GM12878 (cell line): ENCODE measurements at regions not wholly inside any gene's neighbourhood (a gene's known extent, or its start where the extent isn't known, plus 50 kb on each side); places are given as distances from the start of the nearest gene placed in this dataset.

Experiments used
- ATAC-seq: fragments of 200-7000 bp; cut with Tn5 transposase; 3 replicates; pipeline ENCODE4 v1.9.1; 2020; ENCODE audit warnings: mild to moderate bottlenecking, moderate library complexity
- BruUV-seq: library from RNA; stranded (reverse); fragments of 400-500 nt; replicated peaks from 2 replicates; lab custom pipeline; 2021; lab: Mats Ljungman, UMichigan
- CTCF ChIA-PET: fragments of 300-600 bp; sonication (Branson Sonifier 250); formaldehyde crosslinking; extraction: SDS; loops from one replicate; lab custom pipeline; 2021; ENCODE audit warnings: inconsistent platforms; lab: Yijun Ruan, JAX
- POLR2A ChIA-PET: fragments of 350-600 bp; formaldehyde crosslinking; extraction: SDS; loops from one replicate; lab custom pipeline; 2021; ENCODE audit warnings: inconsistent platforms; lab: Charles Lee
- RAD21 ChIA-PET: fragments of 300-600 bp; sonication (Branson Sonifier 250); formaldehyde crosslinking; loops from one replicate; lab custom pipeline; 2023; ENCODE audit warnings: antibody characterized with exemption; ENCODE audit not compliant: unreplicated experiment; lab: Charles Lee
- SMC1A ChIA-PET: fragments of 300-600 bp; sonication (Branson Sonifier 250); formaldehyde crosslinking; loops from one replicate; lab custom pipeline; 2023; ENCODE audit not compliant: unreplicated experiment, uncharacterized antibody; lab: Charles Lee
- DNase-seq: peaks from one replicate; pipeline ENCODE4 v3.0.0-alpha.2; 2011; ENCODE audit warnings: low read depth, low spot score
- FAIRE-seq: peaks from 3 replicates; lab custom pipeline; 2011; peaks lifted over from hg19 to GRCh38; lab: Jason Lieb, UNC
- H2AFZ ChIP-seq: 2 replicates; pipeline ENCODE4 v1.6.0; 2011; ENCODE audit warnings: low read depth, low read length, control low read depth; ENCODE audit not compliant: control insufficient read depth
- H3K27ac ChIP-seq: 2 replicates; pipeline ENCODE4 v1.5.1; 2011; ENCODE audit warnings: control low read depth; ENCODE audit not compliant: control insufficient read depth, insufficient read depth
- H3K27me3 ChIP-seq, 2 experiments: replicated peaks in 1 of 2; 2 replicates each; pipeline versions ENCODE4 v1.6.0 to v1.6.1; 2011; ENCODE audit warnings: low read length in 1 of 2; ENCODE audit not compliant: control insufficient read depth in 2 of 2, insufficient read depth in 2 of 2
- H3K36me3 ChIP-seq, 2 experiments: 2 replicates each; pipeline ENCODE4 v1.5.1; 2011; ENCODE audit warnings: low read length in 1 of 2; ENCODE audit not compliant: control insufficient read depth in 2 of 2, insufficient read depth in 2 of 2
- H3K4me1 ChIP-seq: 2 replicates; pipeline ENCODE4 v1.6.1; 2011; ENCODE audit warnings: mild to moderate bottlenecking, low read length, moderate library complexity, mixed read lengths; ENCODE audit not compliant: control insufficient read depth, insufficient read depth
- H3K4me2 ChIP-seq: 2 replicates; pipeline ENCODE4 v1.6.0; 2011; ENCODE audit warnings: control low read depth; ENCODE audit not compliant: control insufficient read depth, insufficient read depth
- H3K4me3 ChIP-seq: fragments of 200-600 bp; sonication (generic); 2 replicates; pipeline ENCODE4 v1.5.1; 2016
- H3K79me2 ChIP-seq: 2 replicates; pipeline ENCODE4 v1.6.0; 2011; ENCODE audit warnings: low read length; ENCODE audit not compliant: control insufficient read depth, insufficient read depth
- H3K9ac ChIP-seq: 2 replicates; pipeline ENCODE4 v1.8.0; 2011; ENCODE audit warnings: low read length, control low read depth, mixed read lengths; ENCODE audit not compliant: control insufficient read depth, insufficient read depth
- H3K9me3 ChIP-seq: replicated peaks from 3 replicates; pipeline ENCODE4 v1.5.1; 2011; ENCODE audit warnings: mild to moderate bottlenecking, low read length; ENCODE audit not compliant: control insufficient read depth, insufficient read depth
- H4K20me1 ChIP-seq: 2 replicates; pipeline ENCODE4 v1.6.0; 2011; ENCODE audit not compliant: control insufficient read depth, insufficient read depth
- EGR1 ChIP-seq, 2 experiments: IDR thresholded peaks; 1 replicate in 1 of 2; 2 replicates in 1 of 2; pipeline ENCODE4 v1.6.1; 2011 to 2012; ENCODE audit warnings: low read depth in 2 of 2, low read length in 2 of 2, borderline replicate concordance in 1 of 2, mild to moderate bottlenecking in 1 of 2, moderate library complexity in 1 of 2
- SMC3 ChIP-seq: IDR thresholded peaks from 2 replicates; pipeline ENCODE4 v1.6.1; 2011; ENCODE audit warnings: low read length, improper control_type of control experiment, borderline replicate concordance
- TAF1 ChIP-seq: IDR thresholded peaks from 2 replicates; pipeline ENCODE4 v1.6.1; 2011; ENCODE audit warnings: mild to moderate bottlenecking, low read depth, low read length, borderline replicate concordance
- ZNF207 ChIP-seq: fragments of 450-650 bp; IDR thresholded peaks from 2 replicates; pipeline ENCODE4 v1.6.1; 2014; ENCODE audit warnings: antibody characterized with exemption, mild to moderate bottlenecking, borderline replicate concordance
- WGBS: methylation state at CpG from one replicate; pipeline ENCODE4 v1.1.6; 2016; ENCODE audit warnings: low lambda C conversion rate; ENCODE audit not compliant: insufficient replicate concordance, insufficient coverage; ENCODE audit errors: missing lambda C conversion rate; 5-methylcytosine and 5-hydroxymethylcytosine counted together
- in situ Hi-C: fragments of 300-500 bp; cut with MboI; formaldehyde crosslinking; loops from 9 replicates; pipeline ENCODE4 v1.14.3; 2018; ENCODE audit warnings: mixed read lengths
- intact Hi-C: fragments of 100-400 bp; cut with micrococcal nuclease; formaldehyde crosslinking; loops from one replicate; pipeline ENCODE4 v1.14.2; 2022; ENCODE audit not compliant: unreplicated experiment
- TF ChIP-seq, protein P1 (sequence below), 3 experiments: IDR thresholded peaks in 2 of 3; conservative IDR thresholded peaks in 1 of 3; 2 replicates each; pipeline ENCODE4 v1.5.1; 2011; ENCODE audit warnings: low read depth in 3 of 3, low read length in 3 of 3, mild to moderate bottlenecking in 3 of 3, control low read depth in 2 of 3, moderate library complexity in 2 of 3, inconsistent platforms in 1 of 3, mixed read lengths in 1 of 3; ENCODE audit not compliant: control insufficient read depth in 2 of 3, insufficient read depth in 1 of 3; ENCODE audit errors: extremely low read depth in 1 of 3
- TF ChIP-seq, protein P2 (sequence below): fragments of 150-350 bp; IDR thresholded peaks from 2 replicates; pipeline ENCODE4 v1.6.1; 2016; ENCODE audit warnings: low read depth, low read length

DNA sequence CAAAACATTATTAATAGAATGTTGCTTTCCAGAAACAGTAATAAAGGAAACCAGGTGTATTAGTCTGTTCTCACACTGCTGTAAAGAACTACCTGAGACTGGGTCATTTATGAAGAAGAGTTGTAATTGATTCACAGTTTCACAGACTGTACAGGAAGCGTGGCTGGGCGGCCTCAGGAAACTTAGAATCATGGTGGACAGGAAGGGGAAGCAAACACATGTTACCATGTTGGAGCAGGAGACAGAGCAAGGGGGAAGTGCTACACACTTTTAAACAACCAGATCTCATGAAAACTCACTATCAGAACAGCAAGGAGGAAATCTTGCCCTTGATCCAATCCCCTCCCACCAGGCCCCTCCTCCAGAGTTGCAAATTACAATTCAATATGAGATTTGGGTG, 815.8 kb downstream of the TRIML1 start:
- POLR2A ChIA-PET: no interaction called here
- Histone ChIP-seq H3K36me3 (no peaks in the 10 kb centered on the region), H3K4me1 (no peaks in the 10 kb centered on the region), H3K4me2 (no peak overlapping the region), H4K20me1 (no peaks in the 10 kb centered on the region), H2AFZ (no peak overlapping the region), H3K79me2 (no peaks in the 10 kb centered on the region), H3K9me3 (no peaks in the 10 kb centered on the region), H3K27me3 (no peaks in the 10 kb centered on the region), H3K4me3 (no peak overlapping the region), H3K9ac (no peak overlapping the region), H3K27ac (no peak overlapping the region)
- SMC1A ChIA-PET: no interaction called here
- intact Hi-C loops: no loop called here
- WGBS: 0% methylated on average over 2 of the region's 2 CpGs
- DNase-seq (no peak), ATAC-seq (no peak), FAIRE-seq (no peak)
- CTCF ChIA-PET: no interaction called here
- TF ChIP-seq, protein P1, sequence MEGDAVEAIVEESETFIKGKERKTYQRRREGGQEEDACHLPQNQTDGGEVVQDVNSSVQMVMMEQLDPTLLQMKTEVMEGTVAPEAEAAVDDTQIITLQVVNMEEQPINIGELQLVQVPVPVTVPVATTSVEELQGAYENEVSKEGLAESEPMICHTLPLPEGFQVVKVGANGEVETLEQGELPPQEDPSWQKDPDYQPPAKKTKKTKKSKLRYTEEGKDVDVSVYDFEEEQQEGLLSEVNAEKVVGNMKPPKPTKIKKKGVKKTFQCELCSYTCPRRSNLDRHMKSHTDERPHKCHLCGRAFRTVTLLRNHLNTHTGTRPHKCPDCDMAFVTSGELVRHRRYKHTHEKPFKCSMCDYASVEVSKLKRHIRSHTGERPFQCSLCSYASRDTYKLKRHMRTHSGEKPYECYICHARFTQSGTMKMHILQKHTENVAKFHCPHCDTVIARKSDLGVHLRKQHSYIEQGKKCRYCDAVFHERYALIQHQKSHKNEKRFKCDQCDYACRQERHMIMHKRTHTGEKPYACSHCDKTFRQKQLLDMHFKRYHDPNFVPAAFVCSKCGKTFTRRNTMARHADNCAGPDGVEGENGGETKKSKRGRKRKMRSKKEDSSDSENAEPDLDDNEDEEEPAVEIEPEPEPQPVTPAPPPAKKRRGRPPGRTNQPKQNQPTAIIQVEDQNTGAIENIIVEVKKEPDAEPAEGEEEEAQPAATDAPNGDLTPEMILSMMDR (IDR thresholded peaks at IDR 0.05 in 2 of 3, conservative IDR thresholded peaks at IDR 0.05 in 1 of 3; ENCODE audit: control insufficient read depth in 2 of 3, extremely low read depth in 1 of 3, insufficient read depth in 1 of 3, low read depth in 3 of 3, low read length in 3 of 3): no peak
- TF ChIP-seq, protein P2, sequence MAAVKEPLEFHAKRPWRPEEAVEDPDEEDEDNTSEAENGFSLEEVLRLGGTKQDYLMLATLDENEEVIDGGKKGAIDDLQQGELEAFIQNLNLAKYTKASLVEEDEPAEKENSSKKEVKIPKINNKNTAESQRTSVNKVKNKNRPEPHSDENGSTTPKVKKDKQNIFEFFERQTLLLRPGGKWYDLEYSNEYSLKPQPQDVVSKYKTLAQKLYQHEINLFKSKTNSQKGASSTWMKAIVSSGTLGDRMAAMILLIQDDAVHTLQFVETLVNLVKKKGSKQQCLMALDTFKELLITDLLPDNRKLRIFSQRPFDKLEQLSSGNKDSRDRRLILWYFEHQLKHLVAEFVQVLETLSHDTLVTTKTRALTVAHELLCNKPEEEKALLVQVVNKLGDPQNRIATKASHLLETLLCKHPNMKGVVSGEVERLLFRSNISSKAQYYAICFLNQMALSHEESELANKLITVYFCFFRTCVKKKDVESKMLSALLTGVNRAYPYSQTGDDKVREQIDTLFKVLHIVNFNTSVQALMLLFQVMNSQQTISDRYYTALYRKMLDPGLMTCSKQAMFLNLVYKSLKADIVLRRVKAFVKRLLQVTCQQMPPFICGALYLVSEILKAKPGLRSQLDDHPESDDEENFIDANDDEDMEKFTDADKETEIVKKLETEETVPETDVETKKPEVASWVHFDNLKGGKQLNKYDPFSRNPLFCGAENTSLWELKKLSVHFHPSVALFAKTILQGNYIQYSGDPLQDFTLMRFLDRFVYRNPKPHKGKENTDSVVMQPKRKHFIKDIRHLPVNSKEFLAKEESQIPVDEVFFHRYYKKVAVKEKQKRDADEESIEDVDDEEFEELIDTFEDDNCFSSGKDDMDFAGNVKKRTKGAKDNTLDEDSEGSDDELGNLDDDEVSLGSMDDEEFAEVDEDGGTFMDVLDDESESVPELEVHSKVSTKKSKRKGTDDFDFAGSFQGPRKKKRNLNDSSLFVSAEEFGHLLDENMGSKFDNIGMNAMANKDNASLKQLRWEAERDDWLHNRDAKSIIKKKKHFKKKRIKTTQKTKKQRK: no peak
- TF ChIP-seq EGR1 (IDR thresholded peaks at IDR 0.05; ENCODE audit: borderline replicate concordance in 1 of 2, low read depth in 2 of 2, low read length in 2 of 2) (no peak), SMC3 (no peak), TAF1 (no peak), ZNF207 (no peak)
- no TSS peak for BruUV-seq
- in situ Hi-C loops: no loop called here
- RAD21 ChIA-PET: no interaction called here
